GM19023 (cell line): ENCODE measurements at regions not wholly inside any gene's neighbourhood (a gene's known extent, or its start where the extent isn't known, plus 50 kb on each side); places are given as distances from the start of the nearest gene placed in this dataset.
"Not testable (repeated sequence)": the region's sequence is repeated elsewhere in the genome, so short reads cannot be mapped to it uniquely, and the experiment has no call there.

Experiments used
- ATAC-seq: cut with Tn5 transposase; IDR thresholded peaks from one replicate; pipeline ENCODE4 v1.9.1; 2021; ENCODE audit warnings: mild to moderate bottlenecking, moderate library complexity; ENCODE audit not compliant: unreplicated experiment

DNA sequence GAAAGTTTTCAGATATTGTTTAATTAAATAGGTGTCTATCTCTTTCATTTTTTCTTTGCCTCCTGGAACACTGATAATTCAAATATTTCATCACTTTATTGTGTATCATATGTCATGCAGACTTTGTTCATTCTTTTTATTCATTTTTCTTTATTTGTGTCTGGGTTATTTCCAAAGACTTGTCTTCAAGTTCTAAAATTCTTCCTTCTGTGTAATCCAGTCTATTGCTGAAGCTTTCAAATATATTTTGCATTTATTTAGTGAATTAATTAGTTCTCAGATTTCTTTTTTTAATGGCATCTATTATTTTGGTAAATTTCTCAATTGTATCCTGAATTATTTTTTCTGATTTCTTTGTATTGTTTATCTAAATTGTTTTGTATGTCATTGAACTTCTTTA, 70.1 kb downstream of the ZNF330 start:
- no peak for ATAC-seq

DNA sequence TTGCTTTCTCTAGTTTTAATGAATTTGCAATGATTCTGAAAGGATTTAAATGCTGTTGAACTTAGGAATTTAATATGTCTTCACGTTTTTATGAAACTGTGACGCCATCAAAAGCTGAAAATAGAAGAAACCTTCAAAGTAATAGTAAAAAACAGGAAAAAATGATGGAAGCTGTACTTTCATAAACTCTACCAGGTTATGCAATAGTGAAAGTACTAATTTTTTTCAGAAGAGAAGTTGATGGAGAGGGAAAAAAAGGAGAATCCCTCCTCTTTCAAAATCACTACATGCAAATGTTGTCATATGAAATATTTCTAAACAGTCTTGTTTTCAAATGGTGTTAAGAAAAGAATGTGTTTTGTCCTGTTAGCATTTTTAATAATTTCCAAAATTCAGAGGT, 73.6 kb downstream of the ZNF330 start:
- ATAC-seq, result no peak

DNA sequence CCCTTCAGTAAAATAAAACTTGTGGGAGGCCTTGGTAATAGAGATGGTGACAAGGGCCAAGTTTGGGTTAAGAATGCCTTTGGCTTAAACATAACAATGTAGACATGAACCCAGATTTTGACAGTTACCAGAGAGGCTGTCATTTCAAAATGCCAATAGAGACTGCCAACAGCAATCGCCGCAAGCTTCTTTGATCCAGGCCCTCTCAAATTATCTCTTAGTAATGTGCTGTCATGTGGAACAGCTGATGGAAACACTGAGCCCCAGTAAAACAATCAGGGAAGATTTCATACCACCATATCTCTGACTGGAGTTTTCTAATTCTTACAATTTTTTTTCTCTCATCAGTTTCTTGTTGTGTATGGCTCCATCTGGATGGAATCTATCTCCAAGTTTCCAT, 80.5 kb downstream of the ZNF330 start:
- ATAC-seq, result no peak

DNA sequence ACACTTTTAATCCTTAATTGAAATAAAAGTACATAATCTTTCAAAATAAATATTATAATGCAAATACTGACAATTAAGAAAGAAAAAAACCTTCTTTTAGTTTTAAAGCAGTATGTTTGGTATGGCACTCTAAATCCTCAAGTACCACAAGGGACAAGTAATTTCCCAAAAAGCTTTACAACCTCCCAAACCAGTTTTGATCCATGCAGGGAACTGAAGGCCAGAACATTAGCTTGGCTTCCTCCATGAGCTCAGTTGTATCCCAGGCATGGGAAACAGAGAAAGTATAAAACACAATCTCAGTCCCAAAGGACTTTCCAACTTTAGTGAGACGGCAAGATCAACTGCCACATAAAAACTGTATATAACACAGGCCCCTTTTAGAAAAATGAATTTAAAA, 82.2 kb downstream of the ZNF330 start:
- ATAC-seq, result no peak

DNA sequence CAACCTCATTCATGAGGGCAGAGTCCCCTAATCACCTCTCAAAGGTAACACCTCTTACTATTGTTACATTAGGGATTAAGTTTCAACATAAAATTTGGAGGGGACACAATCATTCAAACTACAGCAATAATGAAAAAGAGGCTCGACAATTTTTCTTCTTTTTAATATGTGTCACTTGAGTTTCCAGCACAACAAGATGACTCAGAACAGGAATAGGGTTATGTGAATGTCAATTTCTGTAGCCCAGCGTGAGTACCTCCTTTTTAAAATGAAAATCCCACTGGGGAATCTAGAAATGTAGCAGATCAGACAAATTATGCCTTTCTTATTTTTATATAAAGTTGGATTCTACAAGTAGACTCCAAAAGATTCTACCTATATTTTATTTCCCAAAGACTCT, 83.7 kb downstream of the ZNF330 start:
- ATAC-seq, result no peak

DNA sequence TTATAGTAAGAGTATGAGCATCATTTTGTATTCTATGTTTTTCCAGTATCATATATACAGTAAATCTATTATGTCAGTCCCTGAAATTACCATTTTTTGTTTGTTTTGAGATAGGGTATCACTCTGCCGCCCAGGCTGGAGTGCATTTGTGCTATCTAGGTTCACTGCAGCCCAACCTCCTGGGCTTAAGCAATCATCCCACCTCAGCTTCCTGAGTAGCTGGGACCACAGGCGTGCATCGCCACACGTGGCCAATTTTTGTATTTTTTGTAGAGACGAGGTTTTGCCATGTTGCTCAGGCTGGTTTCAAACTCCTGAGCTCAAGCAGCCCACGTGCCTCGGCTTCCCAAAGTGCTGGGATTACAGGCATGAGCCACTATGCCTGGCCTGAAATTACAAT, 85.6 kb downstream of the ZNF330 start:
- no peak for ATAC-seq

DNA sequence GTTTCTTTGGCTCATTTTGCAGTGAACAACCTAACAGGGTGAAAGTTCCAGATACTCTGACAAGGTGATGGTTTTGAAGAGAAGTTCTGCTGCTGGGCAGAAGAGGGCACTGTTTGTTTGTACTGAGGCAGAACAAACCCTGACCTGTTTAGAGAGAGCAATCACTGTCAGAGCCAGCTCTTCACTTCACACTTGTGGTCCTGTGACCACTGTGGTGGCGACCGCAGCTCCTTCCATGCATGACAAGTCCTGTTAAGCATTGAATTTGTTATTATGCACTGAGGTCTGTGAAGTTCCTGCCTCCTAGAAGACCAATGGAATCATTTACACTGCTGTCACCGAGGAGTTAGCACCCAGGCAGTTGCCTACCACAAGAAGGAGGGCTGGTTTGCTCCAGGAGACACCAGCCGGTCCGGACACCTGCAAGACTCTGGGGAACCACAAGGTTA, 86.6 kb downstream of the ZNF330 start:
- ATAC-seq, result peak; percentile 97

DNA sequence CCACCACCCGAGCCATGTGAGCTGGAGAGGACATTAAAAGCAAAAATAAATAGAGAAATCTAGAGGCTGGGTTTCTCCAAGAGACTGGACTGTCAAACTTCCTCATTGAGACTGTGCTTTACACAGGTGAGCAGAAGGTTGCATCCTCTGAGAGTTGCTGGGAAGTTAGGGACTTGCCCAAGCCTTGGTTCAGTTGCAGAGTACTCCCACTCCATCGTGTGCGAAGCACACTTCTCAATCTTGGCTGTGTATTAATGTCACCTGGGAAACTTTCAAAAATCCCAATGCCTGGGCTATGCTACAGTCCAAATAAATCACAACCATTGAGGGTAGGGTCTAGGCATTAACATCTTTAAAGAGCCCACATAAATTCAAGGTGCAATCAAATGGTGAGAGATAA, 89.2 kb downstream of the ZNF330 start:
- ATAC-seq, result peak; percentile 46

DNA sequence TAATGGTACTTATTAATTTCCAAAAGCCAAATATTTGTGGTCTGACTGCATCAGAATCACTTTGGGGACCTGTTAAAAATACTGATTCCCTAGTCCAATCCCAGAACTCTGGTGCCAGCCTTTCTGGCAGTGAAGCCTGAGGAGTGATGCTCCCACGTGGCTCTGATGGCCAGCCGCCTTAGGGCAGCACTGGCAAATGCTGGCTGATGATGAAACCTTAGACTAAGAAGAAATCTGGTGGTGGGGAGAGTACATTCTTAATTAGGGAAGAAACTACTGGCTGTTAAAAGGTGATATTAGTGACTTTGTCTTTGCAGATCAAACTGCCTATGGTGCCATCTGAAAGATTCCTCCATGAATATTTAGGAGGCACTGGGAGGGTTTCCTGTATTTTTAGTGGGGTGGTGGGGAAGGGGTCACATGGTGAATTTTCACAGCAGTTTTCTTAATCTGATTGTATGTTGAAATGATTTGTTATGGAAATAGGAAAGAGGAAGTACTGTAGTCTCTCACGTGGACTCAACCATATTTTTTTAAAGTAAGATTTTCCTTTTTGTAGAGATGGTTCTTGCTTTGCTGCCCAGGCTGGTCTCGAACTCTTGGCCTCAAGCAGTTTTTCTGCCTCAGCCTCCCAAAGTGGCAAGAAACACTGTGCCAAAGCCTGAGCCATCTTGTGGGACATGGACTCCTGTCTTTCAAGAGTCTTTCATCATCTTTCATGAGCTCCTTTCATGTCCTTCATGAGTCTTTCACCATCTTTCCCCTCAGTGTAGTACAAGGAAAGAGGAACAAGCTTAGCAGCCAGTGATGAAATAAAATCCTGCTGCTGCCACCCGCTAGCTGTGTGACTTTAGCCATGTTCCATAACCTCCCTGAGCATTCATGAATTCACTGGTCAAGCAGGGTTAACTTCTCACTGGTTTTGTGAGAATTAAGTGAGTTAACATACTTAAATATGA, 90.8 kb downstream of the ZNF330 start:
- no peak for ATAC-seq

DNA sequence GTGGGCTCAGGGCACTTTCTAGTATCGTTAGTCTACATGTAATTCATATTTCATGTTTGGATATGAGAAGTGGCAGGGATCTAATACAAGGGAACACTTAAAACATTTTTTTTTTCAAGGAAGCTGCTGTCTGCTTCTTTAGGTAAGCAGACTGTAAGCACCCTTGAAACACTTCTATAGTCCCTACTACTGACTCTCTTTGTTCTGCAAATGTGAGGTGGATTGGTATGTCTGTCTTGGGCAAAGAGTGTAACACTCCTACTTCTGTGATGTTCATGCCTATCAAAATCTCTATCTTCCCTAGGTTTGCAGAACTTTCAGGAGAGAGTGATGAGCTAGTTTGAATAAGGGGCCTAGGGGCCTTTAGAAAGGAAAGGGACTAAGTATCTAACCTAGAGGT, 93.9 kb downstream of the ZNF330 start:
- no peak for ATAC-seq

DNA sequence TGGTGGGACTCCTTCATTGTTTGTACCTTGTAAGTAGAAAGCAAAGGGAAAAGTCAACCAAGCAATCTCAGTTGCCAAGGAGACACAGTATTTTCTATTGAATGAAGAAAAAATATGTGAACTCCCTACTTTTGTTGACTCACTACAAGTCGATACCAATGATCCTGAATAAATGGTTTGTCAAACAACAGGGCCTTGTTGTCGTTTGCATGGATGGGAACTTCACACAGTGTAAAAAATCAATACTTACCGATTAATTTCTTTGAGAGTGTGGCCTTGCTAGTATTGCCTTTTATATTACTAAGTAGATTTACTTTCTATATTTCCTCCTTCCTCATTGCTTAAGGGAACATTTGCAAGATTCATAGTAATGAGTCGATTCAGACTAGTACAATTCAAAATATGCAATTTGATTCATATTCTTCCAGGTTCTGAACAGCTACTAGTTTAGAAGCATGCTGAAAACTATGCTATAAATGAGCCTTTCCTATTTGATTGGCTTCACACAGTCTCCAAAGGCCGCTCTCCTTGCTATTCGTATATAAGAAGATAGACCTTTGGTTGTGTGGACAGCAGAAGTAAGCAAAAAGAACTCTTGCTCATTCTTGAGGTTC, 108.0 kb downstream of the ZNF330 start:
- ATAC-seq, result no peak

DNA sequence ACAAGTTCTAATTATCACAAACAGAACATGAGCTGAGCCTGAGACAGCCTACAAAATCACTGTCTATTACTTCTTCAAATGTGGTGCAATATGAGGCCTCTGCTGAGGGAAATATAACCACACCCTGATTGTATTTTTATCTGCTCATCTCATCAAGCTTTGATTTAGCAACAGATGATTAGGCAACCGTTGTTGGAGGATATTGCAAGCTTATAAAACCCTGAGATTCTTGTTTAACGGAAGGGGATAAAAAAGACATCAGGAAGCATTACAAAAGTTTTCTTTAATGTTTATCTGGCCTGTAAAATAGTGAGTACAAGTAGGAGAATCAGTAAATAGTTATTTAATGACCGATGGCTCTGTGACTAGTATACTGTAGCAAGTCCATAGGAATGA, 108.5 kb downstream of the ZNF330 start:
- no peak for ATAC-seq

DNA sequence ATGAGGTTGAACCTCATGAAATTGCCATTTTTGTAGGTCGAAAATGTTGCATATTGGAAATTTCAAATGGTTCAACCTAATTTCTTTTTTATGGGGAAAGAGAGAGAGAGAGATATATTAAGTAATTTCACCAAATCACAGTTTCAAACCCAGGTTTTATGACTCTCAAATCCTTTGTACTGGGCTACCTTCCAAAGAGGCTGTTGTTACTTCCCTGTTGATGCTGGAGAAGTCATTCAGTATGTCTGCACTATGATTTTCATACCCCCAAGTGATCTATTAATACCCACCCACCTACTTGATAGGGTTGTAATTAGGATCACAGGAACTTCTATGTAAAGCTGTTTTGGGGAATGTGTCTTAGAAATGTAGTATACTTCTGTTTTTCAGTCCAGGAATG, 109.9 kb downstream of the ZNF330 start:
- no peak for ATAC-seq

DNA sequence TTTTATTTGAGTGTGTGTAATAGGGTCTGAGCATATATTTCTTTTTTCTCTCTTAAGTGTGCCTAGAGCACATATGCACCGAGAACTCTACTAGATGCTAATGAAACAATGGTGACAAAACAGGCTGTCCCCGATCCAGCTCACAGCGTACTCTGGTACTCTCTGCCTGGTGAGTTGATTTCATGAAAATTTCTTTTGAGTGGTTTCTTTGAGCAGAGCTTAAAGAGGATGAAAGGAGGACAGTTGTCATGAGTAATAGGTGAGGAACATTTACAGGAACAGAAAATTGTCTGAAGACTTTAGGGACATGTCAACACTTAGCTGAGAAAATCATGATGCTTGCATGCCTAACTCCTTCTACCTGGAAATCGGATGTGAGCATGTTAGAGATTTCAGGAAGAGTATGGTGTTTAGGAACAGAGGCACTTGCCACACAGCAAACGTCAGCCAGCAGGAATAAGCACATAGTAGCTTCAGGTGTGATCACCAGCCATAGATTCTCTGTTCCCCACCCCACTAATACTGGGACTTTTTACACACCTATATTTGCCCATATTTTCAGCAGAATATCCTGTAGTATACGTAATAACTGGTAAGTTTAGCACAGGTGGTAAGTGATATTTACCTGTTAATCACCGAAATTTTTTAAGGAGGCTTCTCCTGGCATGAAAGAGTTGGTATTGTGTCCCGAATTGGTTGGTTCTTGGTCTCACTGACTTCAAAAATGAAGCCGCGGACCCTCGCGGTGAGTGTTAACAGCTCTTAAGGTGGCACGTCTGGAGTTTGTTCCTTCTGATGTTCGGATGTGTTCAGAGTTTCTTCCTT, 111.1 kb downstream of the ZNF330 start:
- no peak for ATAC-seq

DNA sequence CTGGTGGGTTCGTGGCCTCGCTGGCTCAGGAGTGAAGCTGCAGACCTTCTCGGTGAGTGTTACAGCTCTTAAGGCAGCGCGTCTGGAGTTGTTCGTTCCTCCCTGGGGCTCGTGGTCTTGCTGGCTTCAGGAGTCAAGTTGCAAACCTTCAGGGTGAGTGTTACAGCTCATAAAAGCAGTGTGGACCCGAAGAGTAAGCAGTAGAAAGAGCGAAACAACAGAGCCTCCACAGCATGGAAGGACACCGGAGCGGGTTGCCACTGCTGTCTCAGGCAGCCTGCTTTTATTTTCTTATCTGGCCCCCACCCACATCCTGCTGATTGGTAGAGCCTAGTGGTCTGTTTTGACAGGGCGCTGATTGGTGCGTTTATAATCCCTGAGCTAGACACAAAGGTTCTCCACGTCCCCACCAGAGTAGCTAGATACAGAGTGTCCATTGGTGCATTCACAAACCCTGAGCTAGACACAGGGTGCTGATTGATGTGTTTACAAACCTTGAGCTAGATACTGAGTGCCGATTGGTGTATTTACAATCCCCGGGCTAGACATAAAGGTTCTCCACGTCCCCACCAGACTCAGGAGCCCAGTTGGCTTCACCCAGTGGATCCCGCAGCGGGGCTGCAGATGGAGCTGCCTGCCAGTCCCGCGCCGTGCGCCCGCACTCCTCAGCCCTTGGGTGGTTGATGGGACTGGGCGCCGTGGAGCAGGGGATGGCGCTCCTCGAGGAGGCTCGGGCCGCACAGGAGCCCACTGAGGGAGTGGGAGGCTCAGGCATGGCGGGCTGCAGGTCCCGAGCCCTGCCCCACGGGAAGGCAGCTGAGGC, 111.9 kb downstream of the ZNF330 start:
- not testable (repeated sequence) for ATAC-seq

DNA sequence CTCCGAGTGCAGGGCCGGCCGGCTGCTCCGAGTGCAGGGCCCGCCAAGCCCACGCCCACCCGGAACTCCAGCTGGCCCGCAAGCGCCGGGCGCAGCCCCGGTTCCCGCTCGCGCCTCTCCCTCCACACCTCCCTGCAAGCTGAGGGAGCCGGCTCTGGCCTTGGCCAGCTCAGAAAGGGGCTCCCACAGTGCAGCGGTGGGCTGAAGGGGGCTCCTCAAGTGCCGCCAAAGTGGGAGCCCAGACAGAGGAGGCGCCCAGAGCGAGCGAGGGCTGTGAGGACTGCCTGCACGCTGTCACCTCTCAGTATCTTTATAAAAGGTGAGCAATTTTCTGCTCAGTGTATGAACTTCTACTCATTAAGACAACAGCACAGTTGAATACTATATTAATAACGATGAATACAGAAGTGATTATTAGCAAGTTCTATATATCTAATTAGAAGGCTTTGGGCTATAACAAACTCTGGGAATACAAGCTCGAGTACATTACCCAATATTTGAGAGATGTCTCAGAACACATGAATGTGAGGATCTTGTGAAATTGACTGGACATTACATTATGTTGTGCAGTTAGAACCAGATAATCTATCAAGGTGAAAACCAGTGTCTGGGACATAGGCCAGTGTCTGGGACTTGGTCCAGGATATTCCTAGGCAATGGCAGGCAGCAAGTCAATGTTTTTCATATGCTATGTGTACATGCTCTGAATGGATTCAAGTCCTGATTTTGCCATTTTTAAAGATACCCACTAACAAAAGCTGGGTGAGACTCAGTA, 112.9 kb downstream of the ZNF330 start:
- ATAC-seq, result not testable (repeated sequence)

DNA sequence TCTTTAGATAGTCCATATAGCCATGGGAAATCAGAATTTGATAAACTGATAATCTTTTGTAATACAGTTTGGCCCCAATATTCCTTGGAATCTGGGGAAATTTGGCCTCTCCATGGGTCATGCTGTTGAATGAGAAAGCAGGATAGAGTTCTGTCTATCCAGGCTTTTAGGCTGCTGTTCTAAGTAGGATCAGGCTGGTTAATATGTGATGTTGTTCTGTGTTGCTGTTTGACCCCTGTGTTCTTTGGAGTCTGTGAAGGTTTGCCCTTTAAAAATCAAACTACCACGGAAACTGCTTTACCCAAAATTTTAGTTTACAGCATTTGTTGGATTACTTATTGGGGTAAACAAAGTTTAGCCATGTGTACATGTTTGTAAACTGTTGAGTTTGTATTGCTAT, 114.5 kb downstream of the ZNF330 start:
- ATAC-seq, result no peak

DNA sequence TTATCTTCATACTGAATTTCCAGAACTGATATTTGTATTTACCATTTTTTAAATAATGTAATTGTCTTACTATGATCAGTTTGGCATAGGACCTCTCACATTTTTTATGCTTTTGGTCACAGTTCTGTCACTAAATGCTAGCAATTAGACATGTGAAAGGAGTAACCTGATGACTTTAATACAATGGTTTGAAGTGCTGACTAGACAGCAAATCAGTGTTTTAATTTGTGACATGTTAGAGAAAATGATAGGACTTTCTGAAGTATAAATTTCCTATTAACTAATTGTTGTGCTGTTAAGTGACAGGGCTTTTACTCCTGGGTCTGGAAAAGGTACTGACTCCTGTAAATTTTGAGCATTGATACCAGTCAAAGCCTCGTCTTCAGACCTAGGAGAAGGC, 117.5 kb downstream of the ZNF330 start:
- ATAC-seq, result no peak

DNA sequence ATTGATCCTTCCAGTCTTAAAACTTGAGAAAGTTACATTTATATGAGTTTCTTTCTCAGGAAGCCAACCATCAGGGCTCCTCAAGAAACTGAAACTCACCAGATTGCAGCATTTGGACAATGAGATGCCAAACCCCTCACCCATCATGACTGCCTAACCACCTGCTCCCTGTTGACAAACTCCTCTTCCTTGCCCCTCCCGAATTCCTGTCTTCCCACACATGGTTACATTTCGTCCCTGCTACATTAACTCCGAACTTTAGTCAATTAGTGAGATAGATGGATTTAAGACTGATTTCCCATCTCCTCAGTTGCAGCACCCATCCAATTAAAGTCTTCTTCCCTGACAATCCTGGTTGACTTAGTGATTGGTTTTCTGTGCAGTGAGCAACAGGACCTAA, 118.7 kb downstream of the ZNF330 start:
- no peak for ATAC-seq

DNA sequence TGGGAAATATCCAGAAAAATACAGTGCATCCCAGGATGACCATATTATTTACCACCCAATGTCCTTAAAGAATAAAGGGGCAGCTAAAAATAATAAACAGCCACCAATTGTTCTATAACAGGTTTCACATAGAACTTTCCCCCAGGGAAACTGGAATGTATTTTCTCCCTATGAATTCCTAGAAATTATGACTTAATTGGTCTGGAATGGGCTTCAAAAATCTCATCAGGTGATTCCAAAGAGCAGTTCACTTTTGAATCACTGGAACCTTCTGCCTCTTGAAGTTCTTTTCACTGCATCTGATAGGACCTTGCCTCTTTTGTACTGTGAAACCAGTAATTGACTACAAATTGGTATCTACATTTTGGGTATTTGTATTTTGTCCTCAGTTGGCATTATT, 119.3 kb downstream of the ZNF330 start:
- no peak for ATAC-seq
